NCI-H345 treated with DMSO at 0.1 percent for 48 hours (cell line): ENCODE measurements at regions not wholly inside any gene's neighbourhood (a gene's known extent, or its start where the extent isn't known, plus 50 kb on each side); places are given as distances from the start of the nearest gene placed in this dataset.
A peak's percentile ranks its signal among the peaks of the same experiment; 100 is the strongest.
"Not testable (repeated sequence)": the region's sequence is repeated elsewhere in the genome, so short reads cannot be mapped to it uniquely, and the experiment has no call there.

Experiments
- DNase-seq: peaks from one replicate; lab custom pipeline; 2025; ENCODE audit not compliant: unreplicated experiment; lab: John Stamatoyannopoulos, UW

DNA sequence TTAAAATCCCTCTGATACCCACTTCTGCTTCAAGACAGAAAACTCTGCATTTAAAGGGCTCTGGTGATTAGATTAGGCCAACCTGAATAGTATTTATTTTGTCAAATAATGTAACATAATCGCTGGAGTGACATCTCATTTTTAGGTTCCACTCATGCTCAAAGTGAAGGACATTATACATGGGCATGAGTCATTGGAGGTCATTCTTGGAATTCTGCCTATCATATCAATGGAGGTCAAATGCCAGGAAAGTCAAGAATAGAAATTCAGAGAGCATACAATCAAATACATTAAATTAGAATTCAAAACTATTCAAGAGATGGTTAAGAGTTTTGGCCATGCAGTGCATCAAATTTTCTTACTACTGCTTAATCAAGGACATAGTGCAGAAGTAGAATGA is 50.8 kb upstream of the PRSS1 start:
- no peak for DNase-seq

DNA sequence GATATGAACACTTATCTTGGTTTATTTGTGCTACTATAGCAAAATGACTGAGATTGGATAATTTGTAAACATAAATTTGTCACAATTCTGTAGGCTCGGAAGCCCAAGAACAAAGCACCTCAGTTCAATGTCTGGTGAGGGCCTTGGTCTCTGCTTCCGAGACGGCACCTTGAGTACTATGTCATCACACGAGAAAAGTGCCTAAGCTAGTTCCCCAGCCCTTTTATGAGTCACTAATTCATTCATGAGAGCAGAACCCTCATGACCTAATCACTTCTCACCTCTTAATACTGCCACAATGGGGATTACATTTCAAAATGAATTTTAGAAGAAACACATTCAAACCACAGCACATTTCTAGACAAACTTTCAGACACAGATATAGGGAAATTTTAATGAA is 52.0 kb upstream of the PRSS1 start:
- no peak for DNase-seq

GRCh38 chr7:142696456-142697179 is 52.7 kb upstream of the PRSS1 start:
- no peak for DNase-seq

GRCh38 chr7:142693911-142694310 is 55.4 kb upstream of the PRSS1 start:
- DNase-seq: no peak

DNA sequence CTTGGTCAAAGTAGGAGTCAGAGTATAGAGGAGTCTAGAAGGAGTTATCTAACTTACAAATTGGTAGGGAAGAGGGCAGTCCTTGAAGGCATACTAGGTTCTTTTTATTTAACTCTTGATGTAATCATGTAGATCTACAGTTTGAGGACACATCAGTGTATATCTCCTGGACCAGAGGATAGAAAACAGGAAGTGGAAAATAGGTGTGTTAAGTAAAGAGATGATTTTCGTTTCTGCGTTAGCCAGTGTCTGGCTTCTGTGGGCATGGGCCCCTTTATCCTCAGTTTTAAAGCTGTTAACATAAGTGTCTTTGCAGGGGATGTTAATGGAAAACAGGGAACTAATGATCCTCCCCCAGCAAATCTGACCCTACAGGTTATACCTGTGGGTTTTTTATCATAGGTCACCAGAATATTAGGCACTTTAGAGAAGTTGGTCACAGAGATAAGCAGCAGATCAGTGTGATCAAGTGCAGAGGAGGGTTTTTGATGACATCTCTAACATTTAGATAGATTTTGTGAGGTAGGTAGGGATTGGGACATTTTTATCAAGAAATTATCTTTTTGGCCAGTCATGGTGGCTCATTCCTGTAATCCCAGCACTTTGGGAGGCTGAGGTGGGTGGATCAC is 58.6 kb upstream of the PRSS1 start:
- DNase-seq: no peak

DNA sequence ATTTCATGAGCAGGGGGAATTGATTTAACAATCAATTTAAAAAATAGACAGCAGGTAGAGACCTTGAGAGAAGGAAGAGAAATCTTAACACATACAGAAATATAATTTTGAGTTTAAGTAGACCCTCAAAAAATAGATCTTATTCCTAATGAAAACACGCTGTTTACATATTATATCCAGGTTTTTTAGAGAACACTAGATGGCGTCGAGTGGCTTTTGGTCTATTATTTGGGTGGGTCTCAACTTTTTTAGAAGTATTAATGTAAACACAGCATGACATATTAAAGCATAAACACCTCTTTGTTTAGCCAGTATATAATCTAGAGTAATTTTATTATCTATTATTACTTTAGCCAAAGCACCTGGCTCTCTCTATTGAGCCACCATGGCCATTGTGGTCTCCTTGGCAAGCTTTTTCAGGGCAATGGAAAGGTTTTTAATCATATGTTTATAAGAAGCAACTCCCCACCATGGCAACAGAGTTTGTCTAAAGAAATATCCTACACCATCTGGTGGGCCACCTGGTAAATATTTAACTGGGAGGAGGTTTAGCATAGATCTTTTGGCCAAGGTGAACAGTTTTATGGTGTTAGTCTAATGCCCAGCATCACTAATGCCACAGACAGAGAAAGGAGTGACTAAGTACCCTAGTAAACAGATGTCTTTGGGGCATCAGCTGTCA is 59.7 kb upstream of the PRSS1 start:
- no peak for DNase-seq

DNA sequence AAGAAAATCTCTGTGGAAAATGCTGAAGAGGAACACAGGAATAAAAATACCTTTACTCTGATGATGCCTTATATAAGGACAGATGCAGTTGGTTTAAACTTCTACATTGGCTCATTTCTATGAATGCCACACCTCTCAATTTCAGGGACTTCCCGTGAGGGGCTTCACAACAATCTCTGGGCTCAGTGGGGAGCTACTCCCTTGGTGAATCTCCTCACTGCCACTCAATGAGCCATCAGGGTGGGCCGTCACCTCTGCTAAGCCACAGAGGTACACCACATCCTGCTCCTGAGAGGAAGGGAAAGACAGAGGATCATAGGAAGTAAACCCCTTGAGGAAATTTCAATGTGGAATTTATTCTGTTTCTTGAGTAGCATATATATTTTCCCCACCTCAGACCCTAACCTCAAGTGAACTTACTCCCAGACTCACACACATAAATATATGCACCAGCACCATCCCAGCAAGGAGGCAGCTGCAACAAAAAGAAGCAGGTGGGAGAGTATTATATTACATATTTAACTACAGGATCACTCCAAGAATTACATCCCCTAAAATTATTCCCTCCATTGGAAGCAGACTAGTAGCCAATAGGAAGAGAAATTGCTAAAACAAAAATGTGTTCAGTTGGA is 63.3 kb upstream of the PRSS1 start:
- no peak for DNase-seq

GRCh38 chr7:142681314-142682092 is 67.8 kb upstream of the PRSS1 start:
- no peak for DNase-seq

- no peak for DNase-seq
These were observed 77.8 kb upstream of the PRSS1 start for GRCh38 chr7:142671506-142671905.

DNA sequence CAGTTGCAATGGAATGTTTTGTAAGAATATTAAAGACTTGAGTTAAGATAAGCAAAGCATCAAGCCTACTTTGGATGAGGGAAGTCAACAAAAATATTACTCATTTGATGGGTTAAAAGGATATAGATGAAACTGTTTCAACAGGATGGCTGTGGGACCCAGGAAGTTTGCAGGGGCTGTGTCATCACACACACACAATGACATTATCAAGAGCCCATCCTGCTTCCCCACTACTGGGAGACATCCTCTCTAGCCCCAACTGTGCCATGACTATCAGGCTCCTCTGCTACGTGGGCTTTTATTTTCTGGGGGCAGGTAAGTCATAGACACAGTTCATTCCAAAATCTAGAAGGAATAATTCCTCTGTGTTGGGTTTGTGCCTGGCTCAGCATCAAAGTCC is 78.8 kb upstream of the PRSS1 start:
- no peak for DNase-seq

DNA sequence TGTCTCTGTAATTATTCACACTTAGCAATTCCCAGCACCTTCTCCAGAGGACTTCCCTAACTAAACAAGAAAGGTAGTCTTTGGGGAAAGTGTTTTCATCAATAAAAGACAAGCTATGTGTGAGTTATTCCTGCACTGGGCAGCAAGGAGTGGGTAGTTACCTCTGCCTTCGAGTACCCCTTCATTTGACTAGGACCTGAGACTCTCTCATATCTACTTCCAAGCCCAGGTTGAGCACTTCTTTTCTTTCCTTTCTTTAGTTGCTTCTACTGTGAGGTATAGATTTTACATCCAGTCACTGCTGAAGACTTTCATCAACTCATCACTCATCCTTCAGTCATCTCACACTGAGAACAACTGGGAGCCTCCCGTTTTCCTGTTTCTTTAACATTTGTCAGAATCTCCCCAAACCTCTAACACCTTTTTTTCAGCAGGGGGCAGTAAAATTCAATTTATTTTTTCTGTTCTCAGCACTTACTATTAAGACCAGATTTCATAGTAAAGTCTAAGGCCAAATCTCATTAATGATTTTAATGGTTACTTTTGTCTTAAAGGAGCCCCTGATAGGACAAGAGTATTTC is 80.1 kb upstream of the PRSS1 start:
- no peak for DNase-seq

DNA sequence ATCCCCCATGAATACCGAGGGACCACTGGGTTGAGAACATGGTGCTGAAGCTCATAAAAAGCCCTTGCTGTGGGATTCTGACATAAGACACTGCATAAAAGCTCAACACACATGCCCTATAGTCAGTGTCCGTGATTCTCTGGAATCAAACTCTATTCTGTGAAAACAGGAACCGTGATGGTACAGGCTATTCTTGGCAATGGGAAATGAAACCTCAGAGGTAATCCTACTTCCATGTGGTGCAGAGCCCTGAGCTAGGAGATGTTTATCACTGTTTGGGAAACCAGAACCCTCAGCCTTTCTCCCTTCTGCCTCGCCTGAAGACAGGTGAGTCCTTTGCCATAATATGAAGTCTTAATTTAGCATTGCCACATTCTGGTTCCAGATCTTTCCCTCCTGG is 80.8 kb upstream of the PRSS1 start:
- DNase-seq: no peak

- no peak for DNase-seq
These were observed 91.9 kb upstream of the PRSS1 start for GRCh38 chr7:142657376-142657775.

DNA sequence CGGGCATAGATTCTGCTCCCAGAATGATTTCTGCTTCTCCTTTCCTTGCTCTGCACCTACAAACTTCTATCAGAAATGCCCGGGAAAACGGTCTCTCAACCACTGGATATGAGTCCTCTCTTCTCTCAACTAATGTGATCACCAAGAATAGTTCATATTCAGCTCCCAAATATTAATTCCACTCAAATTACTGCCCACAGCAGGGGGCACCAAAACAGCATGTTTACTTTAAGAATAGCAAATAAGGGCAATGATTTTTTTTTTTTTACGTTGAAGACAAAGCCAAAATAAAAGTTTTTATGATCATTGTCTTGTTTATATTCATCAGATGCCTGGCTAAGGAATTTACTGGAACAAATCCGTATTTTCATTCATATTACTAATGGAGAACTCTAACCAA is 94.9 kb upstream of the PRSS1 start:
- DNase-seq: no peak

DNA sequence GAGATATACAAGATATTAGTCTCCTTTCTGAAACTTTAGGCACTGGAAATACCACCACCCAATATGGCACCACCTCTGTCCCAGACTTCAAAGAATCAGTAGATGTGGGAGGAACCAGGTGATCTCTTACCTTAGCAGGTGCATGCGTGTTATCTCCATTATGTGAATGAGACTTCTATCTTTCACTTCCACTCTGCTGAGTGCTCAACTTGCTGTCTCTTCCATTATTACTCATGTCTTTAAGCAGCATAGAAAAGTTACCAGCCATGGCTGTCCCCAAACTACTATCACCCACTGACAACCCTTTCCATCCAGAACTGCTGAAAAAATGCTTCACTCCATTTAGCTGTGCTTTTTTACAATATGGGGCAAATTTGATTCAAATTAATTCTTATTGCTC is 101.5 kb upstream of the PRSS1 start:
- no peak for DNase-seq

- peak; percentile 64 for DNase-seq
These were observed 102.7 kb upstream of the PRSS1 start for GRCh38 chr7:142646386-142647140.

DNA sequence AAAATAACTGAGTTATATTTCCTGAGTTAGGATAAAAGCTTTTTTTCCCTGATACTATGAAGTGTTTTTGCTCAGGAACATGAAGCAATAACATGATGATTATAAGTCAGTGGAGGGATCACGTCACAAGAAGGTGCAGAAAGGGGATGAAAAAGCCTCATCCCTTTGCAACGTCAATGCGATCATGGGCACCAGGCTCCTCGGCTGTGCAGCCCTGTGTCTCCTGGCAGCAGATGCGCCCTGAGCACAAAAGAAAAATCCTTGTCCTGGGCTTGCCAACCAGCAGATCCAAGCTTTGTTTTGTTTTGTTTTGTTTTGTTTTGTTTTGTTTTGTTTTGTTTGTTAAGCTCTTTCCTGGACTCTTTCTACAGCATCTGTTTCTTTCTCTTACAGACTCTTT is 103.5 kb upstream of the PRSS1 start:
- no peak for DNase-seq

GRCh38 chr7:142642316-142642715 is 107.0 kb upstream of the PRSS1 start:
- DNase-seq: no peak

DNA sequence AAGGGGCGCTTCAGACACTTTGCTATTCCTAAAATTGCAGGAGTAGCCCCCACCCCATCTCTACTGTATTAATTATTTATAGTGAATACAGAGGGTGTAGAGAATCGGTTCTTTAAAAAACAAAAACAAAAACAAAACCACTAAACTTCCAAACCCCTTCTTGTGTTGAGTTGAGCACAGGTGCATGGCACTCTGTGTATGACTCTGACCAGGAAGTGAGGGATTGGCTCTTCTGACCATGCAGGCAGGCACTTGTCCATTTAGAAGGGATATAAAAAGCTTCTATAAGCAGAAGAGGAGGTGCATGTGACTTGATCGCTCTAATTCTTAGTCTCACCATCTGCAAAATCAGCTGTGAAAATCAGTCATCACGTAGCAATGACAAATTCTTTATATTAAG is 108.0 kb upstream of the PRSS1 start:
- not testable (repeated sequence) for DNase-seq

DNA sequence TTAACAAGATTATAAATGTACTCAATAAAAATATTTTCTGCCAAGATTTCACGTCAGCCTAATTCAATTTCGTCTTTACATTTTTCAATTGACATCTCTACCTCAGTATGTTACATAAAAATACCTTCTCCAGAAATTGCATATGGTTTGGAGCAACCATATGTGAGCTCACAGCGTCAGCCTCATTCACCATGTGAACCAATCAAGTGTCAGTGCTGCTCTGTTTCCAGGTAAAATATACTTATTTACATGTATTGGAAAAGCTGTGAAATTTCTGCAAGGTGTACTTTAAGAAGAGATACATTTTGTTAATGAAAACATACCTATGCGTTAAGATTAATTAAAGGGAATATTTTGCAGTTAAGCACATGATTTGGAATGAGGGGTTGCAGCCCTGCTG is 110.7 kb upstream of the PRSS1 start:
- no peak for DNase-seq
